Neural crest cell (in vitro differentiated cells): ENCODE measurements at regions not wholly inside any gene's neighbourhood (a gene's known extent, or its start where the extent isn't known, plus 50 kb on each side); places are given as distances from the start of the nearest gene placed in this dataset.

Experiments
- DNase-seq: peaks from one replicate; pipeline ENCODE4 v3.0.0; 2021; ENCODE audit warnings: low read depth, mixed read lengths, low spot score
- H3K27ac Mint-ChIP-seq: one replicate; pipeline ENCODE4 v1.8.0; 2021; ENCODE audit warnings: mild to moderate bottlenecking, mixed read lengths; ENCODE audit not compliant: unreplicated experiment
- H3K27me3 Mint-ChIP-seq: 2 replicates; pipeline ENCODE4 v1.8.0; 2021; ENCODE audit warnings: low read depth, mild to moderate bottlenecking, mixed read lengths
- H3K36me3 Mint-ChIP-seq: 2 replicates; pipeline ENCODE4 v1.8.0; 2021; ENCODE audit warnings: low read depth, mild to moderate bottlenecking, mixed read lengths
- H3K4me1 Mint-ChIP-seq: 2 replicates; pipeline ENCODE4 v1.8.0; 2021; ENCODE audit warnings: mixed read lengths
- H3K4me3 Mint-ChIP-seq: one replicate; pipeline ENCODE4 v1.8.0; 2021; ENCODE audit warnings: mild to moderate bottlenecking, mixed read lengths
- H3K9me3 Mint-ChIP-seq: 2 replicates; pipeline ENCODE4 v1.8.0; 2021; ENCODE audit warnings: mixed read lengths
- CTCF ChIP-seq: fragments of 200-600 bp; sonication (generic); conservative IDR thresholded peaks from 2 replicates; pipeline ENCODE4 v1.5.0; 2021; ENCODE audit warnings: antibody characterized with exemption, mild to moderate bottlenecking

DNA sequence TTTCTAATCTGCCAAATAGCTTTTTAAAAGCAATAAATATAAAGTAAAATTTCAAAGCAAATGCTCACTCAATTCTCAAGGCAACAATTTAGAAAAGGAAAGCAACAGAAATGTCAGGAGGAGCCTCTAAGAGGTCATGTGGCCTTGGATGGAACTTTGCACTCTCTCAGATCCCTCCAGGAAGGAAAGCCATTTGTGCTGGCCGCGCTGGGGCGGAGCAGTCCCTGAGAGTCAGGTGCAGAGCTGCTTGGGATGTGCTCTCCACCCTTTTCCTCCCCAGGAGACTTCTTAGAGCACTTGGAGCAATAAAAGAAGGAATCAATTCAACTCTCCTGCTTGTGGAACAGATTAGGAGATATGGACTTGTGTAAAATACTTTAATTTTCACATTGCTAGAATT lies 379.8 kb upstream of the LINC00305 start:
- H3K27ac Mint-ChIP-seq: no peak overlapping the region
- no peak overlapping the region for H3K4me3 Mint-ChIP-seq
- no peaks in the 10 kb centered on the region for H3K4me1 Mint-ChIP-seq
- no peaks in the 10 kb centered on the region for H3K36me3 Mint-ChIP-seq
- DNase-seq: no peak
- H3K9me3 Mint-ChIP-seq: peaks cover 9% of the 10 kb centered on the region
- H3K27me3 Mint-ChIP-seq: no peaks in the 10 kb centered on the region
- no peak for TF ChIP-seq CTCF

GRCh38 chr18:64519201-64519600 lies 370.3 kb upstream of the LINC00305 start:
- no peaks in the 10 kb centered on the region for H3K27me3 Mint-ChIP-seq
- H3K4me3 Mint-ChIP-seq: no peak overlapping the region
- no peaks in the 10 kb centered on the region for H3K36me3 Mint-ChIP-seq
- peaks cover 3% of the 10 kb centered on the region for H3K9me3 Mint-ChIP-seq
- H3K4me1 Mint-ChIP-seq: no peaks in the 10 kb centered on the region
- no peak overlapping the region for H3K27ac Mint-ChIP-seq
- no peak for DNase-seq
- no peak for TF ChIP-seq CTCF

DNA sequence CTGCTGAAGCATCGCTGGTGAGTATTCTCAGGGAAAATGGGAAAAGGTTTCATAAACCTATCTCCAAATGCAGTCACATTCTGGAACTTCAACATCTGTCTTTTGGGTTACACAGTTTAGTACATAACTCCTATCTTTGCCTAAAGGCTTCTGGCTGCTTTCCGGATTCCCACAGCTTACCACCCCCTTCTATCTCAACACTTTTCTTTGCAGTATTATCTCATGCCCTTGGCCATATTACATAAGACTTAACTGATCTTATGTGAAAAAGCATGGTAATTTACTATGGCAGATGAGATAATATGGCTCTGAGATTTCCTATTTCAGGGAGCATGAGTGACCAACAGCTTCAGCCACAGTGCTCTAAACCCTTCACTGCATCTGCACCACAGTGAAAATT lies 369.3 kb upstream of the LINC00305 start:
- H3K4me3 Mint-ChIP-seq: no peak overlapping the region
- no peak overlapping the region for H3K27ac Mint-ChIP-seq
- TF ChIP-seq CTCF: no peak
- no peaks in the 10 kb centered on the region for H3K27me3 Mint-ChIP-seq
- DNase-seq: no peak
- no peaks in the 10 kb centered on the region for H3K4me1 Mint-ChIP-seq
- H3K9me3 Mint-ChIP-seq: peaks cover 3% of the 10 kb centered on the region
- H3K36me3 Mint-ChIP-seq: no peaks in the 10 kb centered on the region

- H3K4me1 Mint-ChIP-seq: no peaks in the 10 kb centered on the region
- TF ChIP-seq CTCF: no peak
- H3K4me3 Mint-ChIP-seq: no peak overlapping the region
- no peaks in the 10 kb centered on the region for H3K36me3 Mint-ChIP-seq
- no peak for DNase-seq
- H3K9me3 Mint-ChIP-seq: no peaks in the 10 kb centered on the region
- H3K27ac Mint-ChIP-seq: no peak overlapping the region
- no peaks in the 10 kb centered on the region for H3K27me3 Mint-ChIP-seq
Observed at GRCh38 chr18:64513401-64513800, 364.5 kb upstream of the LINC00305 start.

- peaks cover 3% of the 10 kb centered on the region for H3K4me1 Mint-ChIP-seq
- no peak for TF ChIP-seq CTCF
- H3K27me3 Mint-ChIP-seq: no peaks in the 10 kb centered on the region
- H3K9me3 Mint-ChIP-seq: no peaks in the 10 kb centered on the region
- no peak overlapping the region for H3K27ac Mint-ChIP-seq
- no peak overlapping the region for H3K4me3 Mint-ChIP-seq
- DNase-seq: no peak
- no peaks in the 10 kb centered on the region for H3K36me3 Mint-ChIP-seq
Observed at GRCh38 chr18:64490207-64490606, 341.3 kb upstream of the LINC00305 start.

DNA sequence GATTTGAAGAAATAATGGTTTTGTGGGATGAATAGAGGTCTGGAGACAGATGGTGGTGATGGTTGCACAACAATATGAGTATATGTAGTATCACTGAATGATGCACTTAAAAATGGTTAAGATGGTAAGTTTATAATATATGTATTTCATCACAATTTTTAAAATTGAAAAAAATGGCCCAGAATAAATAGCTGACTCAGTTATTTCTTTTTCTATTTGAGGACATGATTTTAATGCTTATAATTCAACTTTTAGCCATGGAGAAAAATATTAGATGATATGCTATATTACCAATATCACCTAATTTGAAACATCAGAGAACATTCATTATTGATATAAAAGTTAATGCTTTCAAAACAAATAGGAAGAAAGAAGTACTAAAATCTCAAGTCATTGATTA lies 339.8 kb upstream of the LINC00305 start:
- no peak for TF ChIP-seq CTCF
- DNase-seq: no peak
- H3K9me3 Mint-ChIP-seq: no peaks in the 10 kb centered on the region
- H3K36me3 Mint-ChIP-seq: no peaks in the 10 kb centered on the region
- H3K4me1 Mint-ChIP-seq: no peaks in the 10 kb centered on the region
- H3K27me3 Mint-ChIP-seq: no peaks in the 10 kb centered on the region
- no peak overlapping the region for H3K4me3 Mint-ChIP-seq
- H3K27ac Mint-ChIP-seq: no peak overlapping the region
